Endothelial cell of umbilical vein (primary cell): ENCODE measurements at regions not wholly inside any gene's neighbourhood (a gene's known extent, or its start where the extent isn't known, plus 50 kb on each side); places are given as distances from the start of the nearest gene placed in this dataset.

Source experiments
- BruUV-seq: library from RNA; stranded (reverse); fragments of 400-500 nt; replicated peaks from 2 replicates; lab custom pipeline; 2021; lab: Mats Ljungman, UMichigan
- CTCF ChIA-PET: fragments of 300-600, 350-600 bp; sonication (Branson Sonifier 250); formaldehyde crosslinking; loops from one replicate; lab custom pipeline; 2021; ENCODE audit warnings: antibody characterized with exemption, inconsistent platforms; lab: Charles Lee
- POLR2A ChIA-PET: fragments of 300-600, 350-600 bp; sonication (Branson Sonifier 250); formaldehyde crosslinking; loops from one replicate; lab custom pipeline; 2021; ENCODE audit warnings: antibody characterized with exemption, inconsistent platforms; lab: Charles Lee
- DNase-seq: peaks from one replicate; pipeline ENCODE4 v3.0.0-alpha.2; 2011; ENCODE audit warnings: low read depth, low spot score
- FAIRE-seq: peaks from 2 replicates; lab custom pipeline; 2011; peaks lifted over from hg19 to GRCh38; lab: Jason Lieb, UNC
- H2AFZ ChIP-seq: 2 replicates; pipeline ENCODE4 v1.6.0; 2012; ENCODE audit warnings: low read depth, low read length, control low read depth, inconsistent platforms
- H3K27ac ChIP-seq: 2 replicates; pipeline ENCODE4 v1.5.1; 2011; ENCODE audit warnings: low read depth, mild to moderate bottlenecking, control low read depth, low read length, moderate library complexity; ENCODE audit not compliant: insufficient read depth
- H3K27me3 ChIP-seq, 2 experiments: 2 replicates each; pipeline versions ENCODE4 v1.6.0 to v1.6.1; 2011; ENCODE audit warnings: low read length in 2 of 2, mixed read lengths in 1 of 2; ENCODE audit not compliant: control insufficient read depth in 2 of 2, insufficient read depth in 2 of 2
- H3K36me3 ChIP-seq, 2 experiments: 2 replicates in 1 of 2; 3 replicates in 1 of 2; pipeline ENCODE4 v1.5.1; 2011; ENCODE audit warnings: low read length in 2 of 2, mild to moderate bottlenecking in 1 of 2, moderate library complexity in 1 of 2; ENCODE audit not compliant: control insufficient read depth in 2 of 2, insufficient read depth in 2 of 2; ENCODE audit errors: extremely low read depth in 1 of 2
- H3K4me1 ChIP-seq: 3 replicates; pipeline ENCODE4 v1.5.1; 2011; ENCODE audit warnings: mild to moderate bottlenecking, low read length; ENCODE audit not compliant: control insufficient read depth, insufficient read depth; ENCODE audit errors: extremely low read depth
- H3K4me2 ChIP-seq: 2 replicates; pipeline ENCODE4 v1.6.1; 2011; ENCODE audit warnings: low read length, control low read depth, mixed read lengths; ENCODE audit not compliant: insufficient read depth
- H3K4me3 ChIP-seq, 3 experiments: fragments of 200-600 bp in 1 of 3; sonication (generic), shearing (Covaris generic) in 1 of 3; replicated peaks in 1 of 3; 2 replicates each; pipeline ENCODE4 v1.5.1; 2011 to 2016; ENCODE audit warnings: control low read depth in 3 of 3, low read length in 3 of 3, mild to moderate bottlenecking in 2 of 3, inconsistent platforms in 1 of 3, low read depth in 1 of 3, moderate library complexity in 1 of 3; ENCODE audit not compliant: insufficient read depth in 1 of 3
- H3K79me2 ChIP-seq: 2 replicates; pipeline ENCODE4 v1.6.0; 2012; ENCODE audit warnings: low read length, inconsistent platforms; ENCODE audit not compliant: control insufficient read depth, insufficient read depth
- H3K9ac ChIP-seq: replicated peaks from 2 replicates; pipeline ENCODE3; 2011; ENCODE audit warnings: low read length, control low read depth; ENCODE audit not compliant: insufficient read depth; ENCODE audit errors: extremely low read depth
- H3K9me1 ChIP-seq: replicated peaks from 3 replicates; pipeline ENCODE4 v1.6.0; 2011; ENCODE audit warnings: mild to moderate bottlenecking, low read length; ENCODE audit not compliant: control insufficient read depth, insufficient read depth; ENCODE audit errors: extremely low read depth
- H3K9me3 ChIP-seq: replicated peaks from 2 replicates; pipeline ENCODE4 v1.5.1; 2012; ENCODE audit warnings: low read length, inconsistent platforms; ENCODE audit not compliant: control insufficient read depth, insufficient read depth
- H4K20me1 ChIP-seq: replicated peaks from 2 replicates; pipeline ENCODE3; 2011; ENCODE audit warnings: mild to moderate bottlenecking, low read length; ENCODE audit not compliant: control insufficient read depth, insufficient read depth; ENCODE audit errors: extremely low read depth
- CTCF ChIP-seq, 2 donors: IDR thresholded peaks; 1 replicate in 1 of 2; 2 replicates in 1 of 2; pipeline ENCODE4 v1.5.1; 2011; ENCODE audit warnings: low read length in 2 of 2, mild to moderate bottlenecking in 2 of 2, moderate library complexity in 2 of 2, control low read depth in 1 of 2, inconsistent platforms in 1 of 2, low read depth in 1 of 2; ENCODE audit not compliant: insufficient read depth in 1 of 2; ENCODE audit errors: extremely low read depth in 1 of 2
- EZH2 ChIP-seq: IDR thresholded peaks from 2 replicates; pipeline ENCODE4 v1.6.1; 2012; ENCODE audit warnings: borderline replicate concordance, low read depth, mild to moderate bottlenecking, moderate library complexity, low read length, inconsistent platforms; ENCODE audit not compliant: severe bottlenecking
- FOS ChIP-seq: IDR thresholded peaks from 2 replicates; pipeline ENCODE4 v1.6.1; 2011; ENCODE audit warnings: mild to moderate bottlenecking, low read length, moderate library complexity, borderline replicate concordance; ENCODE audit not compliant: insufficient read depth
- GATA2 ChIP-seq: IDR thresholded peaks from 2 replicates; pipeline ENCODE4 v1.7.0; 2011; ENCODE audit warnings: low read depth, mild to moderate bottlenecking, moderate library complexity, mixed read lengths, low read length; ENCODE audit not compliant: insufficient read length, insufficient read depth
- JUN ChIP-seq: IDR thresholded peaks from 2 replicates; pipeline ENCODE4 v1.6.1; 2011; ENCODE audit warnings: borderline replicate concordance, low read depth; ENCODE audit not compliant: insufficient read length, insufficient read depth
- MAX ChIP-seq: IDR thresholded peaks from 2 replicates; pipeline ENCODE4 v1.6.1; 2011; ENCODE audit not compliant: insufficient read depth, insufficient read length
- MYC ChIP-seq: IDR thresholded peaks from one replicate; pipeline ENCODE4 v1.6.1; 2011; ENCODE audit warnings: mild to moderate bottlenecking, low read depth, low read length
- POLR2A ChIP-seq: IDR thresholded peaks from 2 replicates; pipeline ENCODE4 v1.6.1; 2012; ENCODE audit warnings: low read depth, mild to moderate bottlenecking, control low read depth, low read length
- POLR2AphosphoS5 ChIP-seq: IDR thresholded peaks from 2 replicates; pipeline ENCODE4 v1.6.1; 2012; ENCODE audit warnings: low read depth, mild to moderate bottlenecking, control low read depth, low read length, moderate library complexity; ENCODE audit not compliant: insufficient read depth
- dilution Hi-C: fragments of 300-500 bp; cut with MboI; formaldehyde crosslinking; loops from one replicate; pipeline ENCODE4 v1.15.0; 2019; ENCODE audit warnings: low sequenced_read_pairs; ENCODE audit not compliant: extremely low pct_ligation_motif_present
- intact Hi-C: fragments of 100-400 bp; cut with micrococcal nuclease; formaldehyde crosslinking; loops from one replicate; pipeline ENCODE4 v1.10.0; 2022

- no peaks in the 10 kb centered on the region for H3K9me3 ChIP-seq
- H2AFZ ChIP-seq, result no peak overlapping the region
- H3K4me2 ChIP-seq, result no peak overlapping the region
- H3K27me3 ChIP-seq, result no peaks in the 10 kb centered on the region
- H3K27ac ChIP-seq, result no peak overlapping the region
- BruUV-seq, result no TSS peak
- H3K9ac ChIP-seq, result no peak overlapping the region
- intact Hi-C loops, result no loop called here
- FAIRE-seq (no peak), DNase-seq (no peak)
- ChIA-PET POLR2A (no interaction called here), CTCF (no interaction called here)
- no peaks in the 10 kb centered on the region for H4K20me1 ChIP-seq
- H3K4me1 ChIP-seq, result no peaks in the 10 kb centered on the region
- H3K9me1 ChIP-seq, result no peaks in the 10 kb centered on the region
- no peak overlapping the region for H3K4me3 ChIP-seq
- H3K36me3 ChIP-seq, result no peaks in the 10 kb centered on the region
- dilution Hi-C loops, result no loop called here
- no peaks in the 10 kb centered on the region for H3K79me2 ChIP-seq
- TF ChIP-seq GATA2, result no peak
- no peak for TF ChIP-seq MYC
- TF ChIP-seq JUN, result no peak
- no peak for TF ChIP-seq MAX
- no peak for TF ChIP-seq POLR2AphosphoS5
- no peak for TF ChIP-seq CTCF (IDR thresholded peaks at IDR 0.05; ENCODE audit: extremely low read depth in 1 of 2, insufficient read depth in 1 of 2, low read depth in 1 of 2, low read length in 2 of 2)
- TF ChIP-seq EZH2, result no peak
- TF ChIP-seq POLR2A, result no peak
- no peak for TF ChIP-seq FOS
These were observed 206.8 kb upstream of the MEIS1 start for GRCh38 chr2:66228128-66228547.
